Liver (tissue), 8 donors: ENCODE measurements at regions not wholly inside any gene's neighbourhood (a gene's known extent, or its start where the extent isn't known, plus 50 kb on each side); places are given as distances from the start of the nearest gene placed in this dataset.

Experiments
- DNase-seq: peaks from one replicate; pipeline ENCODE4 v3.0.0-alpha.2; 2017; ENCODE audit warnings: low spot score
- H3K27ac ChIP-seq, 2 donors: one replicate each; pipeline ENCODE4 v1.7.0; 2013; ENCODE audit warnings: inconsistent platforms in 2 of 2, low read length in 2 of 2, control low read depth in 1 of 2, low read depth in 1 of 2, mild to moderate bottlenecking in 1 of 2
- H3K27me3 ChIP-seq, 4 donors: one replicate each; pipeline versions ENCODE4 v1.6.1 to v1.7.0; 2013; ENCODE audit warnings: low read length in 3 of 4, inconsistent platforms in 1 of 4, mild to moderate bottlenecking in 1 of 4, moderate library complexity in 1 of 4; ENCODE audit not compliant: control insufficient read depth in 4 of 4, insufficient read depth in 4 of 4
- H3K36me3 ChIP-seq, 4 donors: one replicate each; pipeline versions ENCODE4 v1.6.1 to v1.7.0; 2013; ENCODE audit warnings: low read length in 3 of 4, mild to moderate bottlenecking in 3 of 4, low read depth in 1 of 4, moderate library complexity in 1 of 4; ENCODE audit not compliant: control insufficient read depth in 4 of 4, insufficient read depth in 3 of 4
- H3K4me1 ChIP-seq, 4 donors: one replicate each; pipeline versions ENCODE4 v1.6.1 to v1.7.0; 2013; ENCODE audit warnings: low read length in 3 of 4, mild to moderate bottlenecking in 3 of 4, moderate library complexity in 1 of 4; ENCODE audit not compliant: control insufficient read depth in 4 of 4, insufficient read depth in 4 of 4
- H3K4me3 ChIP-seq, 3 donors: one replicate each; pipeline versions ENCODE4 v1.6.1 to v1.7.0; 2013; ENCODE audit warnings: low read length in 3 of 3, control low read depth in 1 of 3, low read depth in 1 of 3, mild to moderate bottlenecking in 1 of 3
- H3K9ac ChIP-seq, 2 donors: one replicate each; pipeline ENCODE4 v1.7.0; 2013; ENCODE audit warnings: low read length in 2 of 2, mild to moderate bottlenecking in 2 of 2, moderate library complexity in 2 of 2, control low read depth in 1 of 2, low read depth in 1 of 2
- H3K9me3 ChIP-seq, 4 donors: one replicate each; pipeline versions ENCODE4 v1.6.1 to v1.7.0; 2013; ENCODE audit warnings: low read length in 3 of 4; ENCODE audit not compliant: control insufficient read depth in 4 of 4
- EGR1 ChIP-seq, 2 donors: IDR thresholded peaks; 2 replicates each; pipeline ENCODE4 v1.6.1; 2016 to 2018; ENCODE audit warnings: antibody characterized with exemption in 2 of 2, low read depth in 2 of 2
- FOXA1 ChIP-seq: IDR thresholded peaks from 2 replicates; pipeline ENCODE4 v1.6.1; 2016; ENCODE audit warnings: antibody characterized with exemption
- FOXA2 ChIP-seq: IDR thresholded peaks from 2 replicates; pipeline ENCODE4 v1.6.1; 2016; ENCODE audit warnings: antibody characterized with exemption
- GABPA ChIP-seq, 2 donors: IDR thresholded peaks in 1 of 2; conservative IDR thresholded peaks in 1 of 2; 2 replicates each; pipeline ENCODE4 v1.6.1; 2016; ENCODE audit warnings: antibody characterized with exemption in 2 of 2, mild to moderate bottlenecking in 1 of 2, moderate library complexity in 1 of 2
- HNF4G ChIP-seq: IDR thresholded peaks from 2 replicates; pipeline ENCODE4 v1.6.1; 2016; ENCODE audit warnings: antibody characterized with exemption
- JUND ChIP-seq, 2 donors: IDR thresholded peaks; 2 replicates each; pipeline ENCODE4 v1.6.1; 2016; ENCODE audit warnings: antibody characterized with exemption in 2 of 2
- RXRA ChIP-seq, 2 donors: IDR thresholded peaks; 2 replicates each; pipeline ENCODE4 v1.6.1; 2017 to 2018; ENCODE audit warnings: antibody characterized with exemption in 2 of 2, mild to moderate bottlenecking in 1 of 2
- SP1 ChIP-seq: IDR thresholded peaks from 2 replicates; pipeline ENCODE4 v1.6.1; 2018; ENCODE audit warnings: antibody characterized with exemption, mild to moderate bottlenecking
- TAF1 ChIP-seq: conservative IDR thresholded peaks from 2 replicates; pipeline ENCODE4 v1.6.1; 2016; ENCODE audit warnings: antibody characterized with exemption, mild to moderate bottlenecking
- ZBTB33 ChIP-seq: IDR thresholded peaks from 2 replicates; pipeline ENCODE4 v1.6.1; 2016; ENCODE audit warnings: antibody characterized with exemption
- WGBS: extraction: QIAGEN DNeasy Blood & Tissue Kit; methylation state at CpG from one replicate; pipeline ENCODE4 v1.1.7; 2013; 5-methylcytosine and 5-hydroxymethylcytosine counted together
- TF ChIP-seq, protein P1 (sequence below): fragments of 150-350 bp; IDR thresholded peaks from 2 replicates; pipeline ENCODE4 v1.5.1; 2017; ENCODE audit warnings: improper control_type of control experiment, low read depth, low read length; ENCODE audit not compliant: missing input control
- TF ChIP-seq, protein P2 (sequence below): IDR thresholded peaks from 2 replicates; pipeline ENCODE4 v1.6.1; 2016; ENCODE audit warnings: antibody characterized with exemption, mild to moderate bottlenecking
- donor health status: healthy.
- donor health status: healthy.
- donor health status: healthy.
- donor health status: healthy.
- donor health status: healthy.

DNA sequence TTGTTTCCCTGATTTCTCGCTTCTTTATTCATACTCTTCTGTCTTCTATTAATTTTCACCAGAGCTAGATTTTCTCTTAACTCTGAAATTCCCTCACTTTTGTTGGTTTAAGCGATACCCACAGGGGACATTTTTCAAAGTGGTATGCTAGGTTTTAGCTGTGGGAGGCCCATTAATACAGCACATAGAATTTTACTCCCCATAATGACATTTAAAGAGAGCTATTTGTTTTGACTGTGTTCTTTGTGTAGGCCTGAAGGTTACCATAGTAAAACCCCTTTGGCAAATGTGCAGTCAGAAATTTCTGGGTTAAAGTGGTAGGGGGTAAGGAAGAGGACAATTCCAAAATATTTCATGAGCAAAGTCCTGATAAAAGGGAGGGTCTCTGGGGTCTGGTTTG lies 721.1 kb upstream of the CITED2 start:
- H3K9ac ChIP-seq = no peak overlapping the region
- H3K9me3 ChIP-seq = no peaks in the 10 kb centered on the region
- H3K4me3 ChIP-seq = no peak overlapping the region
- H3K4me1 ChIP-seq = no peaks in the 10 kb centered on the region
- no peaks in the 10 kb centered on the region for H3K36me3 ChIP-seq
- WGBS = 95% methylated on average over 2 of the region's 2 CpGs
- H3K27me3 ChIP-seq = no peaks in the 10 kb centered on the region
- DNase-seq = no peak
- H3K27ac ChIP-seq = no peak overlapping the region
- TF ChIP-seq, protein P1, sequence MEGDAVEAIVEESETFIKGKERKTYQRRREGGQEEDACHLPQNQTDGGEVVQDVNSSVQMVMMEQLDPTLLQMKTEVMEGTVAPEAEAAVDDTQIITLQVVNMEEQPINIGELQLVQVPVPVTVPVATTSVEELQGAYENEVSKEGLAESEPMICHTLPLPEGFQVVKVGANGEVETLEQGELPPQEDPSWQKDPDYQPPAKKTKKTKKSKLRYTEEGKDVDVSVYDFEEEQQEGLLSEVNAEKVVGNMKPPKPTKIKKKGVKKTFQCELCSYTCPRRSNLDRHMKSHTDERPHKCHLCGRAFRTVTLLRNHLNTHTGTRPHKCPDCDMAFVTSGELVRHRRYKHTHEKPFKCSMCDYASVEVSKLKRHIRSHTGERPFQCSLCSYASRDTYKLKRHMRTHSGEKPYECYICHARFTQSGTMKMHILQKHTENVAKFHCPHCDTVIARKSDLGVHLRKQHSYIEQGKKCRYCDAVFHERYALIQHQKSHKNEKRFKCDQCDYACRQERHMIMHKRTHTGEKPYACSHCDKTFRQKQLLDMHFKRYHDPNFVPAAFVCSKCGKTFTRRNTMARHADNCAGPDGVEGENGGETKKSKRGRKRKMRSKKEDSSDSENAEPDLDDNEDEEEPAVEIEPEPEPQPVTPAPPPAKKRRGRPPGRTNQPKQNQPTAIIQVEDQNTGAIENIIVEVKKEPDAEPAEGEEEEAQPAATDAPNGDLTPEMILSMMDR = no peak
- no peak for TF ChIP-seq GABPA (IDR thresholded peaks at IDR 0.05 in 1 of 2, conservative IDR thresholded peaks at IDR 0.05 in 1 of 2)

DNA sequence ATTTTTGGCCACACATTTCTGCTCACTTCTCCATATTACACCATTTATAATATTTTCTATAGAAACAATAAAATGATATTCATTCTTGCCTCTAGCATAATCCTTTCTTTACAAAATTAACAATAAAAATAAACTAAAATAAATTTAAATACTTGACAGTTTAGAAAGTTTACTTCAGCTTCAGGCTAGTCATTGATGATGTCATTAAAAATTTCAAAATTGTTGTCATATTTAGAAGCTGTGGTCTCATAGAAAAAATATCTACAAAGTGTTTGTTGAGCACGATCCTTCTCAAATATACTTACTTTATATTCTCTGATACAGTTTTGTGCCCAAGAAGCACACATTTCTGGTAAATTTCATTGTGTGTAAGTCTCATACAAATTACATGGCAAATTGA lies 717.4 kb upstream of the CITED2 start:
- no peak overlapping the region for H3K27ac ChIP-seq
- H3K27me3 ChIP-seq = no peaks in the 10 kb centered on the region
- no peaks in the 10 kb centered on the region for H3K9me3 ChIP-seq
- WGBS = 92% methylated on average over 1 of the region's 1 CpG
- no peaks in the 10 kb centered on the region for H3K36me3 ChIP-seq
- H3K4me1 ChIP-seq = no peaks in the 10 kb centered on the region
- no peak for DNase-seq
- H3K4me3 ChIP-seq = no peak overlapping the region
- H3K9ac ChIP-seq = no peak overlapping the region
- TF ChIP-seq, protein P2, sequence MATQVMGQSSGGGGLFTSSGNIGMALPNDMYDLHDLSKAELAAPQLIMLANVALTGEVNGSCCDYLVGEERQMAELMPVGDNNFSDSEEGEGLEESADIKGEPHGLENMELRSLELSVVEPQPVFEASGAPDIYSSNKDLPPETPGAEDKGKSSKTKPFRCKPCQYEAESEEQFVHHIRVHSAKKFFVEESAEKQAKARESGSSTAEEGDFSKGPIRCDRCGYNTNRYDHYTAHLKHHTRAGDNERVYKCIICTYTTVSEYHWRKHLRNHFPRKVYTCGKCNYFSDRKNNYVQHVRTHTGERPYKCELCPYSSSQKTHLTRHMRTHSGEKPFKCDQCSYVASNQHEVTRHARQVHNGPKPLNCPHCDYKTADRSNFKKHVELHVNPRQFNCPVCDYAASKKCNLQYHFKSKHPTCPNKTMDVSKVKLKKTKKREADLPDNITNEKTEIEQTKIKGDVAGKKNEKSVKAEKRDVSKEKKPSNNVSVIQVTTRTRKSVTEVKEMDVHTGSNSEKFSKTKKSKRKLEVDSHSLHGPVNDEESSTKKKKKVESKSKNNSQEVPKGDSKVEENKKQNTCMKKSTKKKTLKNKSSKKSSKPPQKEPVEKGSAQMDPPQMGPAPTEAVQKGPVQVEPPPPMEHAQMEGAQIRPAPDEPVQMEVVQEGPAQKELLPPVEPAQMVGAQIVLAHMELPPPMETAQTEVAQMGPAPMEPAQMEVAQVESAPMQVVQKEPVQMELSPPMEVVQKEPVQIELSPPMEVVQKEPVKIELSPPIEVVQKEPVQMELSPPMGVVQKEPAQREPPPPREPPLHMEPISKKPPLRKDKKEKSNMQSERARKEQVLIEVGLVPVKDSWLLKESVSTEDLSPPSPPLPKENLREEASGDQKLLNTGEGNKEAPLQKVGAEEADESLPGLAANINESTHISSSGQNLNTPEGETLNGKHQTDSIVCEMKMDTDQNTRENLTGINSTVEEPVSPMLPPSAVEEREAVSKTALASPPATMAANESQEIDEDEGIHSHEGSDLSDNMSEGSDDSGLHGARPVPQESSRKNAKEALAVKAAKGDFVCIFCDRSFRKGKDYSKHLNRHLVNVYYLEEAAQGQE = no peak
- TF ChIP-seq FOXA2 (no peak), ZBTB33 (no peak), RXRA (IDR thresholded peaks at IDR 0.05) (no peak), HNF4G (no peak), EGR1 (IDR thresholded peaks at IDR 0.05; ENCODE audit: low read depth in 2 of 2) (no peak), SP1 (no peak), FOXA1 (no peak), TAF1 (no peak), JUND (IDR thresholded peaks at IDR 0.05) (no peak)
- TF ChIP-seq, protein P1 = no peak
